PC-9 (cell line): ENCODE measurements at regions not wholly inside any gene's neighbourhood (a gene's known extent, or its start where the extent isn't known, plus 50 kb on each side); places are given as distances from the start of the nearest gene placed in this dataset.

Source experiments
- CTCF ChIP-seq: fragments of 200-600 bp; sonication (generic); conservative IDR thresholded peaks from 2 replicates; pipeline ENCODE4 v1.6.1; 2017; ENCODE audit warnings: mixed run types, antibody characterized with exemption, mild to moderate bottlenecking, moderate library complexity
- EZH2 ChIP-seq: fragments of 200-600 bp; sonication (generic); IDR thresholded peaks from 2 replicates; pipeline ENCODE4 v1.8.0; 2017; ENCODE audit warnings: antibody characterized with exemption, low read depth

- no peak for TF ChIP-seq CTCF
- no peak for TF ChIP-seq EZH2
Measured at GRCh38 chr5:174325961-174326360, 280.5 kb downstream of the NSG2 start.
